ENCODE measurements at regions not wholly inside any gene's neighbourhood (a gene's known extent, or its start where the extent isn't known, plus 50 kb on each side); places are given as distances from the start of the nearest gene placed in this dataset.

- no peak for TF ChIP-seq EP300 (IDR thresholded peaks at IDR 0.05)
- TF ChIP-seq POLR2A (IDR thresholded peaks at IDR 0.05), result no peak
- TF ChIP-seq CTCF (IDR thresholded peaks at IDR 0.05), result no peak
These were observed 853.5 kb downstream of the TRIML1 start for GRCh38 chr4:188992706-188993105.
